CD14-positive monocyte (primary cell): ENCODE measurements at regions not wholly inside any gene's neighbourhood (a gene's known extent, or its start where the extent isn't known, plus 50 kb on each side); places are given as distances from the start of the nearest gene placed in this dataset.

Source experiments
- DNase-seq, 3 donors: peaks; one replicate each; pipeline ENCODE4 v3.0.0-alpha.2; 2011 to 2022
- H2AFZ ChIP-seq: 2 replicates; pipeline ENCODE4 v1.6.0; 2012; ENCODE audit warnings: mild to moderate bottlenecking, low read depth, low read length, inconsistent platforms; ENCODE audit not compliant: insufficient read depth, poor library complexity, severe bottlenecking
- H3K27ac ChIP-seq, 2 donors: 1 replicate in 1 of 2; 2 replicates in 1 of 2; pipeline ENCODE4 v1.5.1; 2012 to 2013; ENCODE audit warnings: low read length in 2 of 2, control low read depth in 1 of 2, inconsistent platforms in 1 of 2, low read depth in 1 of 2, mild to moderate bottlenecking in 1 of 2
- H3K27me3 ChIP-seq, 2 donors: one replicate each; pipeline versions ENCODE4 v1.6.0 to v1.6.1; 2011 to 2013; ENCODE audit warnings: low read length in 2 of 2; ENCODE audit not compliant: control insufficient read depth in 2 of 2, insufficient read depth in 2 of 2
- H3K36me3 ChIP-seq, 2 donors: replicated peaks in 1 of 2; 1 replicate in 1 of 2; 2 replicates in 1 of 2; pipeline versions ENCODE4 v1.5.1 to v1.6.1; 2012 to 2013; ENCODE audit warnings: low read length in 2 of 2, control low read depth in 1 of 2, inconsistent platforms in 1 of 2, mild to moderate bottlenecking in 1 of 2; ENCODE audit not compliant: insufficient read depth in 2 of 2, control insufficient read depth in 1 of 2
- H3K4me1 ChIP-seq, 2 donors: 1 replicate in 1 of 2; 2 replicates in 1 of 2; pipeline versions ENCODE4 v1.5.1 to v1.6.1; 2012 to 2013; ENCODE audit warnings: low read length in 2 of 2, control low read depth in 1 of 2, inconsistent platforms in 1 of 2, mild to moderate bottlenecking in 1 of 2, moderate library complexity in 1 of 2; ENCODE audit not compliant: insufficient read depth in 2 of 2, control insufficient read depth in 1 of 2
- H3K4me2 ChIP-seq: replicated peaks from 2 replicates; pipeline ENCODE3; 2012; ENCODE audit warnings: low read length, moderate library complexity, mild to moderate bottlenecking; ENCODE audit not compliant: poor library complexity, severe bottlenecking; ENCODE audit errors: extremely low read depth
- H3K4me3 ChIP-seq, 3 experiments: fragments of 200-600 bp in 1 of 3; sonication (generic) in 1 of 3; replicated peaks in 1 of 3; 1 replicate in 2 of 3; 2 replicates in 1 of 3; pipeline ENCODE4 v1.5.1; 2011 to 2013; ENCODE audit warnings: low read length in 3 of 3, mild to moderate bottlenecking in 3 of 3, control low read depth in 2 of 3, low read depth in 2 of 3, inconsistent platforms in 1 of 3, moderate library complexity in 1 of 3
- H3K79me2 ChIP-seq: 2 replicates; pipeline ENCODE4 v1.6.0; 2012; ENCODE audit warnings: mild to moderate bottlenecking, control low read depth, inconsistent platforms, low read length, moderate library complexity; ENCODE audit not compliant: insufficient read depth
- H3K9ac ChIP-seq: 2 replicates; pipeline ENCODE4 v1.6.0; 2017; ENCODE audit warnings: low read length, mild to moderate bottlenecking; ENCODE audit not compliant: insufficient read depth, poor library complexity, severe bottlenecking
- H3K9me3 ChIP-seq, 2 donors: replicated peaks in 1 of 2; 1 replicate in 1 of 2; 2 replicates in 1 of 2; pipeline versions ENCODE4 v1.5.1 to v1.6.1; 2012 to 2013; ENCODE audit warnings: low read length in 2 of 2, control low read depth in 1 of 2; ENCODE audit not compliant: control insufficient read depth in 1 of 2, insufficient read depth in 1 of 2
- H4K20me1 ChIP-seq: 2 replicates; pipeline ENCODE4 v1.6.0; 2012; ENCODE audit warnings: mild to moderate bottlenecking, low read length, control low read depth, moderate library complexity; ENCODE audit not compliant: insufficient read depth
- H3K27ac Mint-ChIP-seq, 7 donors: one replicate each; pipeline ENCODE4 v1.8.0; 2020; ENCODE audit warnings: mild to moderate bottlenecking in 7 of 7, mixed read lengths in 7 of 7, moderate library complexity in 6 of 7, inconsistent platforms in 2 of 7
- H3K27me3 Mint-ChIP-seq, 3 donors: one replicate each; pipeline ENCODE4 v1.8.0; 2021 to 2022; ENCODE audit warnings: low read depth in 3 of 3, mild to moderate bottlenecking in 3 of 3, mixed read lengths in 3 of 3, moderate library complexity in 3 of 3, inconsistent platforms in 1 of 3
- H3K36me3 Mint-ChIP-seq, 2 donors: one replicate each; pipeline ENCODE4 v1.8.0; 2020; ENCODE audit warnings: mixed read lengths in 2 of 2, inconsistent platforms in 1 of 2, mild to moderate bottlenecking in 1 of 2
- H3K4me1 Mint-ChIP-seq: one replicate; pipeline ENCODE4 v1.8.0; 2020; ENCODE audit warnings: mild to moderate bottlenecking, mixed read lengths
- H3K4me3 Mint-ChIP-seq, 2 donors: one replicate each; pipeline ENCODE4 v1.8.0; 2020; ENCODE audit warnings: mild to moderate bottlenecking in 2 of 2, mixed read lengths in 2 of 2, moderate library complexity in 1 of 2
- H3K9me3 Mint-ChIP-seq, 7 donors: one replicate each; pipeline ENCODE4 v1.8.0; 2020 to 2022; ENCODE audit warnings: mixed read lengths in 7 of 7, mild to moderate bottlenecking in 6 of 7, moderate library complexity in 6 of 7, inconsistent platforms in 2 of 7
- CTCF ChIP-seq: fragments of 200-600 bp; IDR thresholded peaks from one replicate; pipeline ENCODE4 v1.8.0; 2022; ENCODE audit warnings: antibody characterized with exemption, mild to moderate bottlenecking
- WGBS: methylation state at CpG from one replicate; pipeline ENCODE4 v1.1.5; 2013; ENCODE audit warnings: missing lambda C conversion rate; ENCODE audit not compliant: insufficient coverage; 5-methylcytosine and 5-hydroxymethylcytosine counted together
- intact Hi-C, 2 donors: fragments of 100-400 bp; cut with micrococcal nuclease; formaldehyde crosslinking; loops; one replicate each; pipeline versions ENCODE4 v1.15.0 to v1.15.1; 2023

- no peak overlapping the region for H2AFZ ChIP-seq
- Mint-ChIP-seq H3K9me3 (peaks cover 0 to 3% (median 0%) of the 10 kb centered on the region in 7 donors), H3K4me3 (no peak overlapping the region), H3K4me1 (peaks cover 3% of the 10 kb centered on the region), H3K27me3 (peaks cover 35 to 63% (median 49%) of the 10 kb centered on the region in 3 donors), H3K27ac (no peak overlapping the region), H3K36me3 (no peaks in the 10 kb centered on the region)
- no peaks in the 10 kb centered on the region for H4K20me1 ChIP-seq
- no peaks in the 10 kb centered on the region for H3K4me1 ChIP-seq
- H3K4me2 ChIP-seq: no peak overlapping the region
- peaks cover 38 to 59% of the 10 kb centered on the region in 2 donors for H3K27me3 ChIP-seq
- no peak overlapping the region for H3K9ac ChIP-seq
- WGBS: no CpG with 5 or more reads among the region's 2 CpGs
- no peaks in the 10 kb centered on the region for H3K9me3 ChIP-seq
- TF ChIP-seq CTCF: no peak
- H3K79me2 ChIP-seq: no peaks in the 10 kb centered on the region
- no peak overlapping the region for H3K4me3 ChIP-seq
- intact Hi-C loops: no loop called here
- no peak for DNase-seq
- H3K36me3 ChIP-seq: no peaks in the 10 kb centered on the region
- H3K27ac ChIP-seq: no peak overlapping the region
Observed at GRCh38 chr3:193964517-193964880, 171.4 kb upstream of the HES1 start.

- H3K36me3 ChIP-seq: no peaks in the 10 kb centered on the region
- Mint-ChIP-seq H3K4me1 (peaks cover 21% of the 10 kb centered on the region), H3K36me3 (peaks cover 0 to 4% of the 10 kb centered on the region in 2 donors), H3K9me3 (peaks cover 0 to 3% (median 0%) of the 10 kb centered on the region in 7 donors), H3K4me3 (no peak overlapping the region), H3K27me3 (peaks cover 46 to 72% (median 49%) of the 10 kb centered on the region in 3 donors), H3K27ac (no peak overlapping the region)
- no peak overlapping the region for H3K9ac ChIP-seq
- no peaks in the 10 kb centered on the region for H4K20me1 ChIP-seq
- no peak overlapping the region for H3K4me3 ChIP-seq
- no peaks in the 10 kb centered on the region for H3K9me3 ChIP-seq
- no peak for DNase-seq
- H3K4me1 ChIP-seq: peaks cover 15 to 18% of the 10 kb centered on the region in 2 donors
- H3K79me2 ChIP-seq: no peaks in the 10 kb centered on the region
- TF ChIP-seq CTCF: no peak
- intact Hi-C loops: no loop called here
- H3K4me2 ChIP-seq: no peak overlapping the region
- no peak overlapping the region for H3K27ac ChIP-seq
- no peak overlapping the region for H2AFZ ChIP-seq
- H3K27me3 ChIP-seq: peaks cover 34 to 56% of the 10 kb centered on the region in 2 donors
- no CpG with 5 or more reads among the region's 5 CpGs for WGBS
Observed at GRCh38 chr3:193968380-193968974, 167.5 kb upstream of the HES1 start.
